ENCODE measurements at regions not wholly inside any gene's neighbourhood (a gene's known extent, or its start where the extent isn't known, plus 50 kb on each side); places are given as distances from the start of the nearest gene placed in this dataset.

DNA sequence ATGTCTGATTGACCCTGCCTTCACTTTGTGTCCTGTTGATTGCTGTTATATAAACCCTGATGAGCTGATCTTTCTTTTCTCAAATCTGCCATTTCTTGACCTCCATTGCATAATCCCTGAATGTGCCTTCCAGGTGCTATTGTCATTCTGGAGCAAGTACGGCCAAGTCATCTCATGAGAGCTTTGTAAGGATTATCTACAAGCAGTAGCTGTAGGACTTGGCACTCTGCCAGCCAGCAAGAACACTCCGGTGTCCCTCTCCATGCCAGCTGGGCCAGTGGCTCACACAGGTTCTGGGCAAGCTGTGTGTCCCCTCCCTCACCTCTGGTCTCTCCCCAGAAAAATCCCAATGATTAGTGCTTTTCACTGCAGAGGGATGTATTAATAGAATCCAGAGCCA lies 348.1 kb downstream of the FOXO1 start:
- FAIRE-seq: no peak

DNA sequence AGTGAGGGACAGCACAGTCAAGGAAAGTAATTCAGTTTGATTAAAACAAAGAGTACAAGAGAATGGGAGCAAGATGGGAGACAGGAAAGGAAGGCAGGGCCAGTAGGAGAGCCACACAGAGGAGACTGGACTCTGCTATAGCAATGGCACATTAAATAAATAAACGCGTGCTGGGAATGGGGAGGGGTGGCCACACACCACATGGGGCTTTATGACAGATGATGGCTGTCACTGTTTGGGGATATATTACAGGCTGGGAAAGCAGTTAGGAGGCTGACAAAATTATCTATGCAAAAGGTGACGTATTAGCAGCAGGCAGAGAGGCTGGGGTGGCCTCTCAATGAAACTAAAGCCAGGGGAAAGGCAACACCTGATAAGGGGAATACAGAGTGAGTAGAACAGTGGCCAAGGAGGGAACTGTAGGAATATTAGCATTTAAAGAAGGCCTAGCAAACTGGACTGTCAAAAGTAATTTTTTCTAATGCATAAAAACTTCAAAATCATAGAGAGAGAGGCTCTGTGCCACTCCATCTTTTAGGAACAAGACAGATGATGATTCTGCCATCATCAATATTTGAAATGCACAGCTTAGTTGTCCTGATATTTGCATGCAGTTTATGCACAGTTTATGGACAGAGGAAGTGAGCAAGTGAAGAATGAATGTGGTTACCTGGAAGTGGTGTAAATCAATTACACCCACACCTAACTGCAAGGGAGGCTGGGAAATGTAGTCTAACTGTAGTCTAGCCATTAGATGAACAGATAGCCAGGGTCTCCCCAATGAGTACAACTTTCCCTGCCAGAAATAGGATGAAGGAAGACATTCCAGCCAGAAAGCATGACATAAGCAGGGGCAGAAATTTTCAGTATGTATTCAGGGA lies 346.5 kb downstream of the FOXO1 start:
- no peak for FAIRE-seq

DNA sequence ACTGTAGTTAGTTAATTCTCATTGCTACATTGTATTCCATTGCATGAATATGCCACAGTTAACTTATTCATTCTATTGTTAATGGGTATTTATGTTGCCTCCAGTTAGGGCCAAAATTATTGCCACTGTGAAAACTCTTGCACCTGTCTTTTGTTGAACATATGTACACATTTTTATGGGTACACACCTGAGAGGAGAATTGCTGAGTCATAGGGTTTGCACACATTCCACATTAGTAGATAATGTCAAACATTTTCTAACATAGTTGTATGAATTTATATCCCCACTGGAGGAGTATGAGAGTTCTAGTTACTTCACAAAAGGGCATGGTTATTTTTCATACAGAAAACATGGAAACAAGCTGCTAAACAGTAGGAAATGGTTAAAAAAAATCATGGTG lies 338.4 kb downstream of the FOXO1 start:
- no peak for FAIRE-seq

DNA sequence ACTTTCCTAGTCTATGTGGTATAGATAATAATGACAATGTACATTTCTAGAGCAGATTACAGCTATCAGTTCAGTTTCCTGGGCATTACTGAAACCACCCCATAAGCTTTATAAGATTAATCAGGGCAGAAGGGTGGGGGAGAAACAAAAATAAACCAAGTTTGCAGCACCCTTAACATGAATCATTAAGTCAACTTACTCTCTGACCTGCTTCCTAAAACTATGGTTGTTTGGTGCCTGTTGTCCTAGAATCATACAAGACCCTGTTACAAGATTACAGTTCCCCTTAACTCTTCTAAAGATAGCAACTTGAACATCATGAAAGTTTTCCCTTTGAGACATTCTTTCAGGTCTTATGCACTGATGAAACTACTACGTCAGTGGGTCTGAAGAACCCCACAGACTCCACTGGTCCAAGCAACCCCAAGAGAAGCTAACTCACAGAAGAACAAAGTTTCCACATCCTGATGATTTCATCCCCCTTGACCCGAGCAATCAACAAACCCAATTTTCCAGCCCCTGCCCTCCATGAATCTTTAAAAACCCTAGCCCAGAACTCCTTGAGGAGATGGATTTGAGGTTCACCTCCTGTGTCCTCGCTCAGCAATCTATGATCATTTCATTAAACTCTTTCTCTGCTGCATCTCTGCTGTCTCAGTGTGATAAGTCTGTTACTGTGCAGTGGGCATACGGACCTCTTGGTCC lies 336.5 kb downstream of the FOXO1 start:
- no peak for FAIRE-seq

DNA sequence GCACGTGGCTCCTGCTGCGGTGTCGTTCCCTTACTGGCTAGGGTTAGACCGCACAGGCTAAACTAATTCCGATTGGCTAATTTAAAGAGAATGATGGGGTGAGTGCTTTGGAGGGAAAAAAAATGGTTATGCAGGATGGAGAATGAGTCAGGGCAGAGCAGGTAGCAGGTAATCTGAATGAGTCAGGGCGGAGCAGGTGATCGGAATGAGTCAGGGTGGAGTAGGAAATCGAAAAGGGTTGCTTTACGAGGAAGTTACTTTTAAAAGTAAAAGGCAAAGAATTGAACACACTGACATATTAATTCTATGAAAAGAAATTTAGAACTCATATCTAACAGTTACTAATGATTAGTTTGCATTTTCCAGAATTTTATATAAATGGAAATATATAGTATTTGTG lies 335.5 kb downstream of the FOXO1 start:
- no peak for FAIRE-seq

DNA sequence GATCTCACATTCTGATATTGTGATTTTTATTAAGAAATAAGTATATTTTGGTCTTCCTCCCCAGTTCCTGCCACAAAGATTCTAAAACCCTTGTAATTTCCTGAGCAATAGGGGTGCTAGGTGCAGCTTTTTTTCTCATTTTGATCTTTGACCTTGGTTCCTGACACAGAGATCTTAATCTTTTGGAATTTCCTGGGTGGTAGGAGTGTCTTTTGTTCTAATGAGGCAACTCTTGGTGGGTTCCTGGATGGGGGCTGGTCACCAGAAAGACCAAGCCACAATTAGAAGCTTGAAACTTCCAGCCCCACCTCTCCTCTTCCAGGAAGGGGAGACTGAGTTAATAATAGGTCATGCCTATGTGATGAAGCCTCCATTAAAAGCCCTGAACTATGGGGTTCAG lies 334.6 kb downstream of the FOXO1 start:
- FAIRE-seq: no peak

DNA sequence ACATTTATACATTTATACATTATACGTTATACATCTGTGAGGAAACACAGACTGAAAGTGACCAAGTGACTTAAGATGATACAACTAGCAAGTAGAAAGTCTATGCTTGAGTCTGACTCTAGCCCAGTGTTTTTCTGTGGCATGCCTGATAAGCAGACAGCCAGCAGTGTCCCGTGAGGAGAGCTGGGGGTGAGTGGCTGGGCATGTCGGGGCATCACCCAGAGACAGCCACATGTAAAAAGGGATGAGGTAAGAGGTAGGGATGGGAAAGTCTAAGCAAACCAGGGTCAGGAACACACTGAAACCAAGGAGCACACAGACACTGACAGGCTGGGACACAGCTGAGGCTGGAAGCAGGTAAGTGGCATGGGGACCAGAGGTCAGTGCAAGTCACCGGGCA lies 333.2 kb downstream of the FOXO1 start:
- FAIRE-seq: no peak

DNA sequence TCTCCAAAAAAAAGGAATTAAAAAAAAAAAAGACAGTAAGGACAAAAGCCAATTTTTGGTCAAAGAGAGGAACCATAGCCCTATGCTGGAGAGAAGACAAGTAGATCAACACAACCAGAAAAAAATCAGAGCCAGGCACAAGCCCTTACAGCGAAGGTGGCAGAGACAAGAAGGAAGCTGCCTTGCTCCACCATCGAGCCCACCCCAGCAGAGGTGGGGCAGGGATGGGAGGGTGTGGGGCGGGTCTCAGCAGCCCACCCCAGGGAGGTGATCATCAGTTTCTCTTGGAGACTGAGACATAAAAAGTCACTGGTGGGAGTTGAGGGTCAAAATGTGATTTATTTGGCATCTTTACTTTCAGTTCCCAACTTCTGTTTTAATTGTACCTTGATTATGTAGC lies 332.4 kb downstream of the FOXO1 start:
- no peak for FAIRE-seq

DNA sequence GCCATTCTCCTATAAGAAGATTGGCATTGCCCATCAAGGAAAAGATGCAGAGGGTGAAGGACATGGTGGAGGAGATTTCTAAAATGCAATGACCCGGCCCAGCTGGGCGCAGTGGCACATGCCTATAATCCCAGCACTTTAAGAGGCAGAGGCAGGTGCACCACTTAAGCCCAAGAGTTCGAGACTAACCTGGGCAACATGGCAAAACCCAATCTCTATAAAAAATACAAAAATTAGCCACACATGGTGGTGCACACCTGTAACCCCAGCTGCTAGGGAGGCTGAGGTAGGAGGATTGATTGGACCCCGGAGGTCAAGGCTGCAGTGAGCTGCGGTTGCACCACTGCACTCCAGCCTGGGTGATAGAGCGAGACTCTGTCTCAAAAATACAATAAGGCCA lies 331.8 kb downstream of the FOXO1 start:
- FAIRE-seq: no peak

DNA sequence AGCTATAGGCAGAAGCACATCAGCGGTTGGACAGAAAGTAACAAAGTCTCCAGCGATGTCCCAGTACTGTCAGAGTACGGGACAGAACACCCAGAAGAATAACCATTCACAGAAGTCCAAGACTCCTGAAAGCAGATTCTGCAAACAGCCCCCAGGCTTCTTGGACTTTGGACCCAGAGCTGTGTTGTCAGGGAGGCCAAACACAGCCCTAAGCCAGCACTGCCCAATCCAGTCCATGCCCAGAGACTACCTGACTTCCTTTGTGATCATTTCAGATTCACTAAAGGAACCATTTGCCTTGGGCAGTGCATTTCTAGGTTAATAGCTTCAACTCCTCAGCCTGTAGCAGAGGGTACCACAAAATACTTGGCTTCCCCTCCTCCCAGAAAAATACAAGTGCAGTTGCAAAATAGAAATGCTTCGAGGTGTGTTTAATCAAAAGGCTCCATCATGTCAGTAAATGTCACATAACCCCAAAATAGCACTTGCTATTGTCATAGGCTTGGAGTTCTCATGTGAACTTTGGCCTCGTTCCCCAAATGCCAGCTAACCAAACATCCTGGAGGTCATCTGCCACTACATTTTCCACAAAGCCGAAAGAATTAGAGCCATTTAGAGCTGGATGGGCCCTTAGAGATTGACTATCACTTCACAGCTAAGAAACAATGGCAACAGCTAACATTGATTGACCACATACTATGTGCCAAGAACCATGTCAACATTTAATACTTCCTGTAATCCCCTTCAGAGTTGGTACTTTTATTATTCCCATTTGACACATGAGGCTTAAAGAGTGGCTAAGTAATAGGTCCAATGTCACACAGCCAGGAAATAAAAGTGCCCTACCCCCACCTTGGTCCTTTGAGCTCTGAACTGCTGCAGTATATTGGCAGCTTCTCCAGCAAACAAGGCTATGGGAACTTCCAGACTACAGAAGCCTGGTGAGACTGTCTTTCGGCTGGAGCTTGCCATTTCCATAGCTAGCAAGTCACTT lies 329.9 kb downstream of the FOXO1 start:
- no peak for FAIRE-seq

DNA sequence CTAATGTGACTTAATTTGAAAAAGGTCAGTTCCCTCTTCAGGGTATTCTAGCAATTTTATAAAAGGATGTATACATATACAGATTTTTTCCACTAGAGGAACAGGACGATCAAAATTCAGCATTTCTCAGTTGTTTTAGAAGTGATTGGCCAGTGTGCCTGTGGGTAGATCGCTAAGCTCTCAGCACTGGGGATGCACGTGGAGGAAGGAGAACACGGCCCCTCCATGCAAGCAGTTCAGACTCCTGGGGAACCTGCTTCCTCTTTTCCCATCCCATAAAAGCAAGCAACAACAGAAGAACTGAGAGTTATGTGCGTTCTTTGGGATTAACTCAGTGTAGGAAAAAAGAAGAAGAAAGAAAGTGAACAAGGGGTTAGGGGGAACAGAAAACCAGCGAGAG lies 328.8 kb downstream of the FOXO1 start:
- no peak for FAIRE-seq

DNA sequence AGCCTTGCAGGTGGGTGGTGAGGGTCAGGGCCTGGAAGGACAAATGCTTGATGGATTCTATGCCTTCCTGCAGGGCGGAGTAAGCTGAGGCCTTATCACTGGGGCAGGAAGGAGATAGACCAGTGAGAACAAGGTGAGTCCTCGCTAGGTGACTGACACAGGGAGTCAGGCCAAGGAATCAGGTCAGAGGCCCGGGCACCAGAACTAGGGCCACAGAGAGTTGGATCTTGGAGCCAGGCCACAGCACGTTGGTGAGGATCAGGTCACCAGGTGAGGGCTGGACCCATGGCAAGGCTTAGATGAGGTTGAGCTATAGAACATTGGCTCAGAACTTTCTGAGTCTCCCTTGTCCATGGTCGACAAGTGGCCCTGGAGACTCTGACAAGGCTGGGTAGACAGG lies 328.2 kb downstream of the FOXO1 start:
- FAIRE-seq: no peak

DNA sequence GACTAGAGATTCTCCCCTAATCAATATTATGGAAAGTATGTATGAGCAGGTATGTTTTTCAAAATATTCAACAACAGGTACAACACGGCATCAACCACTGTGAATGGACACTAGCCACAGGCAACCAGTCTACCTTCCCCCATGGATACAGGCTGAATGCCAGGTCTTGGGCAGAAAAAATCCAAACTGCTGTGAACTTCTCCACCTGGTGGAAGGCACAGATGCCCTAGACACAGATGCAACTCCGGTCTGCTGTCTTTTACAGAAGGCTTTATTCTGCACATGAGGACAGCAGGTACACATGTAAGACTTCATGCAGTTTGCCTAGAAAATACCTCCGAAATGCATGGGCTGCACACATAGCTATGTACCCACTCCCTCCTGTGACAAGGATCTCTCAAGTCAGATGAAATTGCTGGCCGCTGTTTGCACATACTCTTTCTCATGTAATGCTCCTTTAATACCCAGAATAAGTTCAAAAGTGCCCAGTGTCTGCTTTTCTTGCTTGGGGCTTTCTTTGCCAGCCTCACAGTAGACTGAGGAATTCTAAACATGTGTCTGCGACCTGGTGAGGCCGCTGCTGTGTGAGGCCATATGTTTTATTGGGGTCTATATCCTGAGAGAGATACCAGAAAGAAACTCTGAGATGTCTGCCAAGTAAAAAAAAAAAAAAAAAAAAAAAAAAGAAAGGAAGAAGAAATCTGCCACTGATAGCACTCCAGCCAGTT lies 325.9 kb downstream of the FOXO1 start:
- FAIRE-seq: no peak

DNA sequence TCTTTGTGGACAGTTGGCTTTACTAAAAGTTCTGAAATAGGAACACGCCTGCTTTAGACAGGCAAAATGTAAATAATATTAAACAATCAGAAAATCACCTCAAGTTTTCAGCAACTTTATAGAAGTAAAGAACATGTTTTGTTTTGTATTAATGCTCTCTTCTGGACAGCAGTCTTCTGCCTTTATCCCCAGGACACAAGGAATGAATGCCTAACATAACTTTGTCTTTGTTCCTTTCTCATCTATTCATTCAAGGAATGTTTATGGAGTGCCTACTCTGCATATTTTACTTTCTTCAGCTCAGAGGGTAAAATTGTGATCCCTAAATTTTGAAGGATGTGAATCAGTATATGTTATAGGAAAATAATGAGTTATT lies 325.4 kb downstream of the FOXO1 start:
- FAIRE-seq: no peak

DNA sequence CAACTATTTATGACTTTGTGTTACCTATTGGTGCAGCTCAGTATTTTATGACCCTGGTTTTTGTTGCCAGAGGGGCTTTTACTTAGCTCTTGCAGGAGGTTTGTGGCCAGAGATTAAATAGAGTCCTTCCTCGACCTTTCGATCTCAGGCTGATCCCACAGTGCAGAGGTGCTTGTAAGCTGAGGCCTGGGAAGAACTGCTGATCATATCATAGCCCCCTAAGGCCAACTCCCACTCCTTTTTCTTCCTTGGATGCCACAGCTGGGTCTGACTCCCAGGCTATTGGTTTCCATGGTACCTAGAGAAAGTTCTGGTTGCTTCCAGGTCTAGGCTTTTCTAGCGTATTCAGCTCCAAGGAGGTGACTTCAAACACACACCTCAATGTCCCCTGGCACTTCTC lies 324.9 kb downstream of the FOXO1 start:
- FAIRE-seq: no peak

DNA sequence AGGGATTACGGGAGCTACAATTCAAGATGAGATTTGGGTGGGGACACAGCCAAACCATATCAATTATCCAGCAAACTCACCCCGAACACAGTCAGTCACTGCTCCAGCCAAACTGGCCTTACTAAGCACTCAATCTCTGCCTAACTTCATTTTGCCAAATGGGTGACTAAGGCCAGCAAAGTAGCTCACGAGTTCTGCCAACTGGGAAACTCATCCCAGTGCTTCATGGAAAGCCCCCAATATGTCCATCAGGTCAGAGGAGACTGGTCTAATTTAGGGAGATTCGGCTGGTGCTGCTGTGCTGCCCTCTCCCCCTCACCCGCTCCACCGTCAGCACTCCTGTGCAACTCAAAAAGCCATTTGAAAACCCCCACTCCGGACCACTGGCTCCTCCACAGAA lies 324.0 kb downstream of the FOXO1 start:
- FAIRE-seq: no peak

DNA sequence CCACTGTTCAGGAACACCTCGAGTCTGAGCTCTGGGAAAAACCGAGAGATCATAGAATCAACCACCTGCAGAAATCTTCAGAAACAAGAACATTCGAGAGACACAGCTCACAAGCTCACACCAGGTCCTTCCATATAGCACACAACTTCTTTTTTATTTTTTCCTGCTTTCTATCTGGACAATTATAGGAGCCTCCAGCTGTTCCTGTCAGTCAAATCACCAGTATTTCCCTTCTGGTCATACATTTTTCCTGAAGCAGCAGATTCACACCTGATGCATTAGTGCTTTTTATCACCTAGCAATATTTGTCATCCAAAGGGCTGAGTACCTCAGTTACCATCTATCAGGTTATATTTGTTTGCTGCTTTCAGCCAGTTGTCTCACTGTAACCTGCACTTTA lies 323.5 kb downstream of the FOXO1 start:
- no peak for FAIRE-seq

DNA sequence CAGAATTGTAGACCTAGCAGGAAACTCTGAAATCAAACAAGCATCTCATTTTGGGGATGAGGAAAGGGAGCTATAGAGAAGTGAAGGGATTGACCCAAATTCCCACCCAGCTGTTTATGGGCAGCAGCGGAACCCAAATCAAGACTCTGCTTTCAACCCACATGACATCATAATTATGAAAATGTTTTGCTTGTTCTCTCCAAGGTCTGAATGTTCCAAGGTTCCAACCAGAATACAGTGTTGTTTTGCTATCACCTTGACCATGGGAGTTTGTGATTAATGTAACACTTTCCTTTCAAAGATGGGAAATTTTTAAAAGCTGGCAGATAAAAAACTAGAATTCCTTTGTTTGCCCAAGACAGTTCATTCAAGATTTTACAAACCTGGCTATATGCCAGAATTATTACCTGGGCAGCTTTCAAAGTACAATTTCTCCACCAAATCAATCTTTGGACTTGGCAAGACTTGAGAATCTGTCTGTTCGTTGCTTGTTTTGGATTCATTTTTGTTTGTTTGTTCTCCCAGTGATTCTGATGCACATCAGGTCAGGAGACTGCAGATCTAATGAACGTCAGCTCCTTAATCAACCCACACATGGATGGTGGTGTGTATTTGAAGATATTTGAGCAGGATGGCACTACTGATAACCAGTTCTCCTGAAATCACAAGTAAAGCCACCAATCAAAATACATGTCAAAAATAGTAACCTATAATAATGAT lies 322.7 kb downstream of the FOXO1 start:
- FAIRE-seq: no peak

DNA sequence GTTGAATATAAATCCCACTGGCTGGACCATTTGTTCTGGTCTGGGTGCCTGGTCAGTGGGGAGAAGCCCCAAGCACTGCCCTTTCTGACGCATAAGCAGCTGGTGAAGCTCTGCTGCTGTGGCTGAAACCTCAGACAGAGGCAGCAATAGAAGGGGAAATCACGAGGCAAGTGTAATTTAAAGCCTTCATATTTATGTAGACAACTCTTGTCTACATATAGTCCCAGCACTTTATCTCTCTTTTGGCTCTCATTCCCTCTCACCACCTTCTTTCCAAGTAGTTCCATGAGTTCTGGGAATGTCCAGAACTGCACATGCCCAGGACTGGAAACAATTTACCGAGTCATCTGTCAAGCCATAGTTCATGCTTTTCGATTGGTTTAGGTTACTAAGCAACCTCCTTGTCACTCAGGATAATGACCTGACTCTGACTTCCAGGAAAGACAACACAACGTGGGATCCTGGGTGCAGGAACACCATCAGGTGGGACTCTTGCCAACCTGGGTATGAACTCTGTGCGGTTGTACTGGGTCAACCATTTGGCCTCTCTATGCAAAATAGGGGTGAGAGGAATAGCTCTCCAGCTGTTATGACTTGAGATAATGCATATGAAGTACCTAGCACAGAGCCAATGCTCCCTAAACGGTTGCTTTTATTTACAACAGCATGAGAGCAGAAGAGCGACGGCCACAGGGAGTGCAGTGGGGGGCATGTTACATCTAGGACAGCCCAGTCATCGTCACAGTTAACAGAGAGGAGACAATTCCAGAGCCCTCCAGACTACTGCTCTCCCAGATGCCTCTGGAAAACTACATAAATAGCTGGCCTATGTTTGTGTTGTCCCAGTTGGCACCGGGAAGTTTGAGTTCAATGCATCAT lies 321.9 kb downstream of the FOXO1 start:
- FAIRE-seq: no peak

DNA sequence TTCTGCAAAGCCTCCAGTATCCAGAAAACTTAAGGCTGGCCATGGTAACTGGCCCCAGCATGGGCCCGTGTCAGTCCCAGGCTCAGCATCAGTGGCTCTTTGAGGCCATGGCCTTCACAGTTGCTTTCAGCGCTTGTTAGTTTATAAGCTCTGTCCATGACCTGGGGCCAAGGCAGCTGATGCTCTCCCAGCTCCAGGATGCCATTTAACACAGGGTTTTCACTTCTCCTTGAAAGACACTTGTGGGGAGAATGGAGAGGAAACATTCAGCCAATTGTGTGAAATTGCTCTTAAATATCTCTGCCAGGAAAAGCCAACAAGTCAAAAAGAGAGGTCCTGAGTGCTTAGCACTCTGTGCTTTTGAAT lies 321.3 kb downstream of the FOXO1 start:
- FAIRE-seq: no peak
